ENCODE measurements at regions not wholly inside any gene's neighbourhood (a gene's known extent, or its start where the extent isn't known, plus 50 kb on each side); places are given as distances from the start of the nearest gene placed in this dataset.

DNA sequence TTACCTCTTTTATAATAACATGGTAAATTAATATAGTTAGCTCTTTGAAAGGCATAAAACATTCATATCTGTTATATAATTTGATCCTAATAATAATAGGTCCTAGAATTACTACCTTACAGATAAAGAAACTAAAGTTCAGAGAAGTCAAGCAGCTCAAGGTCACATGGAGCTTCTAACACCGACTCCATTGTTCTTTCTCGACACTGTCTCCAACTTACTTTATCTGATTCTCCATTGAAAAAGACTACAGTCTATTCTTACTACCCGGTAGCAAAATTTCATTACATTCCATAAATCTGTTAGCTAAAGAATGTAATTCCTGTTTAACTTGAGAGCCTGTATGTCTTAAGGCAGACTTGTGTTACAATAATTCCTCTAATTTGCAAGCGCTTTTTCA lies 96.3 kb upstream of the TMEM161B start:
- H3K4me1 Mint-ChIP-seq (ENCODE audit: low read depth, unreplicated experiment), result no peaks in the 10 kb centered on the region
- H3K9me3 Mint-ChIP-seq (ENCODE audit: unreplicated experiment), result no peaks in the 10 kb centered on the region
- H3K27me3 ChIP-seq (replicated peaks; ENCODE audit: control insufficient read depth, insufficient read depth, low read length), result no peaks in the 10 kb centered on the region
- TF ChIP-seq CTCF (IDR thresholded peaks at IDR 0.05; ENCODE audit: insufficient read depth in 1 of 2, low read depth in 1 of 2, low read length in 1 of 2, severe bottlenecking in 1 of 2, unreplicated experiment in 1 of 2), result no peak
- intact Hi-C loops (cut with micrococcal nuclease; ENCODE audit: unreplicated experiment), result no loop called here
- H3K36me3 Mint-ChIP-seq (ENCODE audit: insufficient read depth, unreplicated experiment), result no peaks in the 10 kb centered on the region
- H3K4me1 ChIP-seq, result no peaks in the 10 kb centered on the region
- no peaks in the 10 kb centered on the region for H3K36me3 ChIP-seq (ENCODE audit: control insufficient read depth, insufficient read depth, low read length)
- no peak overlapping the region for H3K4me3 Mint-ChIP-seq (ENCODE audit: unreplicated experiment)
- ChIA-PET CTCF (no interaction called here), POLR2A (no interaction called here)
- no peak overlapping the region for H3K4me3 ChIP-seq (ENCODE audit: low read depth, low read length)
- no peak for DNase-seq
- BruUV-seq (replicated peaks), result no TSS peak
- peaks cover 10% of the 10 kb centered on the region for H3K27me3 Mint-ChIP-seq (ENCODE audit: insufficient read depth, unreplicated experiment)
- H3K27ac Mint-ChIP-seq (ENCODE audit: unreplicated experiment), result no peak overlapping the region
- no peaks in the 10 kb centered on the region for H3K9me3 ChIP-seq

GRCh38 chr5:88355490-88356050 lies 86.9 kb upstream of the TMEM161B start:
- peaks cover 9% of the 10 kb centered on the region for H3K27me3 Mint-ChIP-seq (ENCODE audit: insufficient read depth, unreplicated experiment)
- Histone ChIP-seq H3K9me3 (no peaks in the 10 kb centered on the region), H3K4me1 (no peaks in the 10 kb centered on the region), H3K36me3 (ENCODE audit: control insufficient read depth, insufficient read depth, low read length) (no peaks in the 10 kb centered on the region), H3K27me3 (replicated peaks; ENCODE audit: control insufficient read depth, insufficient read depth, low read length) (no peaks in the 10 kb centered on the region), H3K4me3 (ENCODE audit: low read depth, low read length) (no peak overlapping the region)
- POLR2A ChIA-PET, result no interaction called here
- H3K36me3 Mint-ChIP-seq (ENCODE audit: insufficient read depth, unreplicated experiment), result no peaks in the 10 kb centered on the region
- H3K4me1 Mint-ChIP-seq (ENCODE audit: low read depth, unreplicated experiment), result no peaks in the 10 kb centered on the region
- H3K4me3 Mint-ChIP-seq (ENCODE audit: unreplicated experiment), result no peak overlapping the region
- TF ChIP-seq CTCF (IDR thresholded peaks at IDR 0.05; ENCODE audit: insufficient read depth in 1 of 2, low read depth in 1 of 2, low read length in 1 of 2, severe bottlenecking in 1 of 2, unreplicated experiment in 1 of 2), result no peak
- no peak overlapping the region for H3K27ac Mint-ChIP-seq (ENCODE audit: unreplicated experiment)
- no peak for DNase-seq
- intact Hi-C loops (cut with micrococcal nuclease; ENCODE audit: unreplicated experiment), result no loop called here
- no TSS peak for BruUV-seq (replicated peaks)
- H3K9me3 Mint-ChIP-seq (ENCODE audit: unreplicated experiment), result no peaks in the 10 kb centered on the region
- CTCF ChIA-PET, result no interaction called here

DNA sequence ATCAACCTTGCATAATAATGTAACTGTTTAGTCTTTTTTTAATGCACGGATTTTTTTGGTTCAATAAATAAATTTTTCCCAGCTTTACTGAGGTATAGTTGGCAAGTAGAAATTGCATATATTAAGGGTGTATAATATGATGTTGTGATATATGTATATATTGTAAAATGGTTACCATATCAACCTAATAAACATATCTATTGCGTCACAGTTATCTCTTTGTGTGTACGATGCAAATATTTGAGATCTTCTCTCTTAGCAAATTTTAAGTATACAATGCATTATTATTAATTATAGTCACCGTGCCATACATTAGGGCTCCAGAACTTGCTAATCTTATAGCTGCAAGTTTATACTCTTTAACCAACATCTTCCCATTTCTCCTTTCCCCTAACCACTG lies 57.2 kb upstream of the TMEM161B start:
- no peaks in the 10 kb centered on the region for H3K9me3 Mint-ChIP-seq (ENCODE audit: unreplicated experiment)
- Histone ChIP-seq H3K4me3 (ENCODE audit: low read depth, low read length) (no peak overlapping the region), H3K36me3 (ENCODE audit: control insufficient read depth, insufficient read depth, low read length) (no peaks in the 10 kb centered on the region), H3K9me3 (no peaks in the 10 kb centered on the region), H3K27me3 (replicated peaks; ENCODE audit: control insufficient read depth, insufficient read depth, low read length) (no peaks in the 10 kb centered on the region), H3K4me1 (no peaks in the 10 kb centered on the region)
- no peak overlapping the region for H3K27ac Mint-ChIP-seq (ENCODE audit: unreplicated experiment)
- H3K27me3 Mint-ChIP-seq (ENCODE audit: insufficient read depth, unreplicated experiment), result peaks cover 6% of the 10 kb centered on the region
- intact Hi-C loops (cut with micrococcal nuclease; ENCODE audit: unreplicated experiment), result no loop called here
- no peak overlapping the region for H3K4me3 Mint-ChIP-seq (ENCODE audit: unreplicated experiment)
- BruUV-seq (replicated peaks), result no TSS peak
- H3K36me3 Mint-ChIP-seq (ENCODE audit: insufficient read depth, unreplicated experiment), result no peaks in the 10 kb centered on the region
- no peaks in the 10 kb centered on the region for H3K4me1 Mint-ChIP-seq (ENCODE audit: low read depth, unreplicated experiment)
- TF ChIP-seq CTCF (IDR thresholded peaks at IDR 0.05; ENCODE audit: insufficient read depth in 1 of 2, low read depth in 1 of 2, low read length in 1 of 2, severe bottlenecking in 1 of 2, unreplicated experiment in 1 of 2), result no peak
- ChIA-PET POLR2A (no interaction called here), CTCF (no interaction called here)
- DNase-seq, result no peak

All from Caco-2 (cell line).